HUES64 (cell line): ENCODE measurements at regions not wholly inside any gene's neighbourhood (a gene's known extent, or its start where the extent isn't known, plus 50 kb on each side); places are given as distances from the start of the nearest gene placed in this dataset.

Source experiments
- H3K27ac ChIP-seq: 2 replicates; pipeline ENCODE4 v1.7.0; 2013; ENCODE audit warnings: low read depth, low read length, inconsistent platforms
- H3K27me3 ChIP-seq: 2 replicates; pipeline ENCODE4 v1.6.1; 2013; ENCODE audit warnings: mild to moderate bottlenecking, low read length; ENCODE audit not compliant: insufficient read depth
- H3K36me3 ChIP-seq: 2 replicates; pipeline ENCODE4 v1.6.1; 2013; ENCODE audit warnings: mild to moderate bottlenecking, low read length; ENCODE audit not compliant: insufficient read depth
- H3K4me1 ChIP-seq: 2 replicates; pipeline ENCODE4 v1.6.1; 2013; ENCODE audit warnings: mild to moderate bottlenecking, low read length, moderate library complexity; ENCODE audit not compliant: insufficient read depth
- H3K4me3 ChIP-seq: 2 replicates; pipeline ENCODE4 v1.5.1; 2013; ENCODE audit warnings: mild to moderate bottlenecking, low read length, moderate library complexity
- H3K9ac ChIP-seq: 2 replicates; pipeline ENCODE4 v1.6.1; 2013; ENCODE audit warnings: mild to moderate bottlenecking, low read depth, low read length
- H3K9me3 ChIP-seq: 2 replicates; pipeline ENCODE4 v1.6.1; 2013; ENCODE audit warnings: low read depth, low read length; ENCODE audit not compliant: insufficient read depth
- WGBS: fragments of 150-250, 120-280 bp; methylation state at CpG from one replicate; pipeline ENCODE4 v1.1.7; 2013; ENCODE audit warnings: missing lambda C conversion rate; 5-methylcytosine and 5-hydroxymethylcytosine counted together

- Histone ChIP-seq H3K4me3 (no peak overlapping the region), H3K27ac (no peak overlapping the region), H3K27me3 (no peaks in the 10 kb centered on the region), H3K36me3 (no peaks in the 10 kb centered on the region), H3K4me1 (no peaks in the 10 kb centered on the region), H3K9me3 (peaks cover 22% of the 10 kb centered on the region), H3K9ac (no peak overlapping the region)
These were observed 2110.9 kb downstream of the PCDH7 start for GRCh38 chr4:32831104-32831503.

DNA sequence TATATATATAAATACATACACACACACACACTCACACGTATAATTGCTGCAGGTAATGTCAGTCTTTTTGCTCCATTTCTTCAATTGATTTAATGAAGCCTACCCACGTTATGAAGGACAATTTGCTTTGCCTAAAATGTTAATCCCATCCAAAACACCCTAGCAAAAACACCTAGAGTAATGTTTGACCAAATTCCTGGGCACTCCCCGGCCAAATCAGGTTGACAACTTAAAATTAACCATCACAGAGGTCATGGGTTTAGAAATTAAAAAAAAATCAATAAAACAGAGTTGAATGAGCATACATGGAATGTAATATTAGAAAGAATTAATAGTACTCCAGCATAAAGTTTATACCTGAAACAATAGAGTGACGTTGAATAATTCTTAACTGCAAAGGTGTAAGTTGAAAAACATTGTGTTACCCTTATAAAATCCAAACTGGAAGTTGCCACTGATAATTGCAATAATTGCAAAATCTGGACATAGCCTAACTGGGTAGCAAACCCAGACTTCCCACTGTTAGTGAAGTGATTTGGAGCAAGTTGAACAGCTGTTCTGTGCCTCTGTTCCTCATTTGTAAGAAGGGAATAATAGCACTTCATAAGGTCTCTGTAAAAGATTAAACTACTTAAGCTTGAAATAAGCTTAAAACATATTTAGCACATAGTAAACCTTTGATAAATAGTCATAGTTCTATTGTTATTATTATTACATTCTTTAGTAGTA lies 2120.5 kb downstream of the PCDH7 start:
- no peaks in the 10 kb centered on the region for H3K36me3 ChIP-seq
- no peak overlapping the region for H3K27ac ChIP-seq
- H3K4me3 ChIP-seq: no peak overlapping the region
- WGBS: 93% methylated on average over 4 of the region's 4 CpGs
- H3K9me3 ChIP-seq: no peaks in the 10 kb centered on the region
- no peaks in the 10 kb centered on the region for H3K4me1 ChIP-seq
- no peak overlapping the region for H3K9ac ChIP-seq
- H3K27me3 ChIP-seq: no peaks in the 10 kb centered on the region

- Histone ChIP-seq H3K27me3 (no peaks in the 10 kb centered on the region), H3K36me3 (no peaks in the 10 kb centered on the region), H3K4me3 (no peak overlapping the region), H3K9ac (no peak overlapping the region), H3K9me3 (no peaks in the 10 kb centered on the region), H3K27ac (no peak overlapping the region), H3K4me1 (no peaks in the 10 kb centered on the region)
- WGBS: 90% methylated on average over 1 of the region's 1 CpG
These were observed 2121.0 kb downstream of the PCDH7 start for GRCh38 chr4:32841217-32841616.

DNA sequence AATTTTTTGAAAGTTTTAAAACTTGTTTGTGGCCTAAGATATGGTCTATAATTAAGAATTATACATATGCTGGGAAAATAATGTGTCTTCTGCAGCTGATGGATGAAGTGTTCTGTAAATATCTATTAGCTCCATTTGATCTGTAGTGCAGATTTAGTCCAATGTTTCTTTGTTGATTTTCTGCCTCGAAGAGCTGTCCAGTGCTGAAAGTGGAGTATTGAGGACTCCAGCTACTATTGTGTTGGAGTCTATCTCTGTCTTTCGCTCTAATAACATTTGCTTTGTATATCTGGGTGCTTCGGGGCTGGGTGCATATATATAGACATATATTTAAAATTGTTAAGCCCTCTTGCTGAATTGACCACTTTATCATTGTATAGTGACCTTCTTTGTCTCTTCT lies 2127.3 kb downstream of the PCDH7 start:
- H3K27me3 ChIP-seq: no peaks in the 10 kb centered on the region

DNA sequence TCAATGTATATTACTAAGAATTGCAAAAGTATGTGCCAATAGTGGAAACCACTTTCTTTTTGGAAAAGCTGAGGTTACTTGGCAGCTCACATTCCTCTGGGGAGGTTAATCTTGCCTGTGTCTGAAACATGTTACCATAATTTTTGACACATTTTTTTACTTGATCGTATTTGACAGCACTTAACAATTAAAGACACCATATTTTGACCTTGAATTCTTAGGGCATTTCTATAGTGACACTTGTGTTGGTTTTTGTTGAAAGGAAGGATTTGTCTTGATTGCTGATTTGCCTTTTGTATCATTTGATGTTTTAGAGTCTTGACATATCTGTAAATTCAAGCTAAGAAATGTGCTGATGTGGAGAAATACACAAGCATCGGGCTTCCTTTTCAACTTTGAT lies 2135.5 kb downstream of the PCDH7 start:
- 95% methylated on average over 2 of the region's 2 CpGs for whole genome bisulfite sequencing
- no peak overlapping the region for H3K9ac ChIP-seq
- no peaks in the 10 kb centered on the region for H3K4me1 ChIP-seq

More for the DNA sequence above, 2127.3 kb downstream of the PCDH7 start:
- no peaks in the 10 kb centered on the region for H3K4me1 ChIP-seq
- 90% methylated on average over 2 of the region's 3 CpGs for WGBS
- H3K36me3 ChIP-seq: no peaks in the 10 kb centered on the region
- H3K9ac ChIP-seq: no peak overlapping the region
- H3K9me3 ChIP-seq: no peaks in the 10 kb centered on the region
- H3K4me3 ChIP-seq: no peak overlapping the region
- H3K27ac ChIP-seq: no peak overlapping the region

DNA sequence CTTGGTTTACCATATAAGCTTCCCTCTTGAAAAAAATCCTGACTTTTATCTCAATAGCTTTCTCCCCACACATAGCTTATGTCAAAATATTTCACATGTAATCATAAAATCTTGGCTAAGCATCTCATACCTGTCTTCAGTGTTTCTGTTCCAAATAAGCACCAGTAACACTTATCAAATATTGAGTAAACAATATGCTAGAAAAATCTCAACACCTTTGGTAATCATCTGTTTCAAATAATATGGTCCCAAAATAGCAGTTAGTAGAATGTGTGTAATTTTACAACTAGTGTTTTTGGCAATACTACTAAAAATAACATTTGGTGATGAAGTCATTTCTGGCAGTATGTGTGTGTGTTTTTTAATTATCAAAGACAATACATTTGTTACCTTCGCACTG lies 2138.2 kb downstream of the PCDH7 start:
- no peaks in the 10 kb centered on the region for H3K4me1 ChIP-seq
- H3K4me3 ChIP-seq: no peak overlapping the region
- H3K36me3 ChIP-seq: no peaks in the 10 kb centered on the region
- no peak overlapping the region for H3K27ac ChIP-seq
- no peaks in the 10 kb centered on the region for H3K27me3 ChIP-seq
- no peak overlapping the region for H3K9ac ChIP-seq
- H3K9me3 ChIP-seq: 0 out of 2 replicates have a peak, but pooled peaks cover 3% of the 10 kb centered on the region
- WGBS: no CpG with 5 or more reads among the region's 1 CpG

More for the DNA sequence above, 2135.5 kb downstream of the PCDH7 start:
- 0 out of 2 replicates have a peak, but pooled peaks cover 3% of the 10 kb centered on the region for H3K9me3 ChIP-seq
- H3K4me3 ChIP-seq: no peak overlapping the region
- H3K36me3 ChIP-seq: no peaks in the 10 kb centered on the region
- H3K27me3 ChIP-seq: no peaks in the 10 kb centered on the region
- no peak overlapping the region for H3K27ac ChIP-seq

DNA sequence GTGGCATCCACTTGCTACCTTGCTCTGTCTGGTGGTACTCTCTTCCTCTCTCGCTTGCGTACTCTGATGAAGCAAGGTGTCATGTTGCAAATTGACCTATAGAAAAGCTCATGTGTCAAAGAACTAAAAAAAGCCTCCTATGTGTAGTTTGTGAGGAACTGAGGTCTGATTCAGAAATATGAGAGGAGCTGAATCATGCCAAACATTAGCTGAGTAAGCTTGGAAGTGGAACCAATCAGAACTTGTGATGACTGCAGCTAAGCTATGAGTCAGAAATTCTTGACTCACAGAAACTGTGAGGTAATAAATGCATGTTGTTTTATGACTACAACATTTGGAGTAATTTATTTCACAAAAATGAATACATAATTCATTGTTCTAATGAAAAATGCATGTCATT lies 2138.8 kb downstream of the PCDH7 start:
- no peaks in the 10 kb centered on the region for H3K27me3 ChIP-seq
- H3K4me1 ChIP-seq: no peaks in the 10 kb centered on the region
- H3K4me3 ChIP-seq: no peak overlapping the region
- H3K36me3 ChIP-seq: no peaks in the 10 kb centered on the region
- H3K9ac ChIP-seq: no peak overlapping the region
- 0 out of 2 replicates have a peak, but pooled peaks cover 3% of the 10 kb centered on the region for H3K9me3 ChIP-seq
- 96% methylated on average over 2 of the region's 2 CpGs for WGBS
- H3K27ac ChIP-seq: no peak overlapping the region

- Histone ChIP-seq H3K4me1 (no peaks in the 10 kb centered on the region), H3K9me3 (no peaks in the 10 kb centered on the region), H3K4me3 (no peak overlapping the region), H3K27ac (no peak overlapping the region), H3K27me3 (no peaks in the 10 kb centered on the region), H3K36me3 (no peaks in the 10 kb centered on the region), H3K9ac (no peak overlapping the region)
- WGBS: 88% methylated on average over 2 of the region's 3 CpGs
These were observed 2144.7 kb downstream of the PCDH7 start for GRCh38 chr4:32864713-32865351.

DNA sequence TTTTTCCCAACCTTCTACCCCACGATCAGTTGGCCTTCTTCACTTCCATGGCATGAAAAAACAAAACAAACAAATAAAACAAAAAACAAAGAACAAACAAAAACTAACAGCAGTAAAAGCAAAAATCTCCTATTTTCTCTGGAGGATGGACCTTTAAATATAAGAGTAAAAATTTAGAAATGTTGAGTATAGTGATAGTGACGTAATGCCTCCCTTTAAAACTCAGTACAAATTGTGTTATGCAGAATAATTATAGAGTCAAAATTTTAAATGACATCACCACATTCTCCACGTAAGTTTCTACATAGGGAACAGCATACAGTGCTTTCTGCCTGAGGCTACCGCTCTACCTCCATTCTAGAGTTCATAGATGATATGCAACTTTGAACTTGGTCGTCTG lies 2156.4 kb downstream of the PCDH7 start:
- Histone ChIP-seq H3K4me1 (no peaks in the 10 kb centered on the region), H3K4me3 (no peak overlapping the region), H3K27me3 (no peaks in the 10 kb centered on the region), H3K27ac (no peak overlapping the region), H3K36me3 (no peaks in the 10 kb centered on the region), H3K9ac (no peak overlapping the region), H3K9me3 (no peaks in the 10 kb centered on the region)
- WGBS: 92% methylated on average over 4 of the region's 5 CpGs

DNA sequence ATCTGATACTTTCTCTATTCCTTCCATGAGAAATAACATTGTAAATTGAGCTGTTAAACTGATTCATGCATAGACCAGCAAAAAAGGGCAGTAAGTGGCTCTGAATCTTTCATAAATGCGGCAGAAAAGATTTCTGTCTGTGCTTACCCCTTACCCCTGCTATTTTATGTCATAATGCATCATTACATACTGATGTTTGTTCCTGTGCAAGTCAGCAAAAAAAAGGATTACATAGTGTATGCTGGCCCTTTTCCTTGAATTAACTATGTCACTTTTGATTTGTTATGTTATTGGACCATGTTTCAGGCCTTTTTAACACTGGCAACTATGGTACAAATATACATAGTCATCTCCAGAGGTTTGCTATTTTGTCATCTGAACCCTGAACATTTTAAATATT lies 2159.7 kb downstream of the PCDH7 start:
- H3K36me3 ChIP-seq: no peaks in the 10 kb centered on the region
- no peak overlapping the region for H3K9ac ChIP-seq
- no peak overlapping the region for H3K27ac ChIP-seq
- H3K4me1 ChIP-seq: no peaks in the 10 kb centered on the region
- WGBS: 69% methylated on average over 1 of the region's 1 CpG
- no peak overlapping the region for H3K4me3 ChIP-seq
- no peaks in the 10 kb centered on the region for H3K9me3 ChIP-seq
- no peaks in the 10 kb centered on the region for H3K27me3 ChIP-seq

GRCh38 chr4:32884198-32884597 lies 2164.0 kb downstream of the PCDH7 start:
- WGBS: 87% methylated on average over 2 of the region's 2 CpGs
- no peak overlapping the region for H3K4me3 ChIP-seq
- no peak overlapping the region for H3K27ac ChIP-seq
- H3K36me3 ChIP-seq: no peaks in the 10 kb centered on the region
- no peaks in the 10 kb centered on the region for H3K9me3 ChIP-seq
- no peaks in the 10 kb centered on the region for H3K4me1 ChIP-seq
- H3K9ac ChIP-seq: no peak overlapping the region
- H3K27me3 ChIP-seq: no peaks in the 10 kb centered on the region
